GM13976 (cell line): ENCODE measurements at regions not wholly inside any gene's neighbourhood (a gene's known extent, or its start where the extent isn't known, plus 50 kb on each side); places are given as distances from the start of the nearest gene placed in this dataset.

ENCODE experiments used
- DNase-seq: peaks from one replicate; pipeline ENCODE4 v3.0.0; 2012; ENCODE audit warnings: low spot score
- in situ Hi-C: fragments of 300-500 bp; cut with MboI; formaldehyde crosslinking; loops from one replicate; pipeline ENCODE4 v1.12.0; 2022; ENCODE audit warnings: low sequenced_read_pairs, mixed read lengths, inconsistent platforms; ENCODE audit not compliant: unreplicated experiment
- TF ChIP-seq, protein P1 (sequence below): IDR thresholded peaks from 2 replicates; pipeline ENCODE4 v1.5.1; 2012; ENCODE audit warnings: borderline replicate concordance, mild to moderate bottlenecking; ENCODE audit not compliant: insufficient read depth; ENCODE audit errors: extremely low read depth, missing control alignments, control extremely low read depth

DNA sequence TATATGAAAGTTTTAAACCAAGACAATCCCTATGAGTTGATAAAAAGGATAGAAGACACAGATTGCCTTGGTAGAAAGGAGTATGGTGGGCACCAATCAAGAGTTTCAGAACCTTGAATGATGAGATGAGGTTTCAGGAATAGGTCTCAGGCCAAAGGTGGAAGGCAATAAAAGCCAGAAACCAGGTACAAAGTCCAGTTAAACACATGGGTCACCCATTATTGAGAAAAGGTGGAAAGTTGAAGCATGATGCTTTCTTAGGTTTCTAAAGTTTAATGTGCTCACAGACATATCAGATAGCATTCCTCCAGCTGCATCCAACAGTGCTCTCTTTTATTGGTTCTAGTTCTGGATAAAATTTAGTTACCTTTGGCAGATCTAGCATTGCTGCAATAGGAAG is 950.8 kb upstream of the SOX9 start:
- in situ Hi-C loops, result no loop called here
- TF ChIP-seq, protein P1, sequence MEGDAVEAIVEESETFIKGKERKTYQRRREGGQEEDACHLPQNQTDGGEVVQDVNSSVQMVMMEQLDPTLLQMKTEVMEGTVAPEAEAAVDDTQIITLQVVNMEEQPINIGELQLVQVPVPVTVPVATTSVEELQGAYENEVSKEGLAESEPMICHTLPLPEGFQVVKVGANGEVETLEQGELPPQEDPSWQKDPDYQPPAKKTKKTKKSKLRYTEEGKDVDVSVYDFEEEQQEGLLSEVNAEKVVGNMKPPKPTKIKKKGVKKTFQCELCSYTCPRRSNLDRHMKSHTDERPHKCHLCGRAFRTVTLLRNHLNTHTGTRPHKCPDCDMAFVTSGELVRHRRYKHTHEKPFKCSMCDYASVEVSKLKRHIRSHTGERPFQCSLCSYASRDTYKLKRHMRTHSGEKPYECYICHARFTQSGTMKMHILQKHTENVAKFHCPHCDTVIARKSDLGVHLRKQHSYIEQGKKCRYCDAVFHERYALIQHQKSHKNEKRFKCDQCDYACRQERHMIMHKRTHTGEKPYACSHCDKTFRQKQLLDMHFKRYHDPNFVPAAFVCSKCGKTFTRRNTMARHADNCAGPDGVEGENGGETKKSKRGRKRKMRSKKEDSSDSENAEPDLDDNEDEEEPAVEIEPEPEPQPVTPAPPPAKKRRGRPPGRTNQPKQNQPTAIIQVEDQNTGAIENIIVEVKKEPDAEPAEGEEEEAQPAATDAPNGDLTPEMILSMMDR, result no peak
- DNase-seq, result no peak

DNA sequence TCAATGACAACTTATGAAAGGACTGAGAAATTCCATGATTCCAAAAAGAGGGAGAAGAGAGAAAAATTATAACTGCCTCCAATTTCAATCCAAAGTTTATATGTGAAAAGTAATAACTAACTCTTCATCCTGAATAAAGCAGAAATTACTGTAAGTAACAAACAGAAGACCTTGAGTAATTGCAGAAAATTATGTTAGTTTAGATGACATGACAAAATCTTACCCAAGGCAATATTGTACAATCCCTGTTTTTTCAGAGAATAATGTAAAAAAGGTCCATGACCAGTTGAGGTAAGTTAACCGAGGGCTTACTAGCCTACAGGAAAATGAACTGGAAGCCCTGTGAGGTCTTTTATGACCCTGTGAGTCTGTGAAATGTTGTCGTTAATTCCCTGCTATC is 949.5 kb upstream of the SOX9 start:
- in situ Hi-C loops, result no loop called here
- TF ChIP-seq, protein P1, result no peak
- DNase-seq, result no peak

DNA sequence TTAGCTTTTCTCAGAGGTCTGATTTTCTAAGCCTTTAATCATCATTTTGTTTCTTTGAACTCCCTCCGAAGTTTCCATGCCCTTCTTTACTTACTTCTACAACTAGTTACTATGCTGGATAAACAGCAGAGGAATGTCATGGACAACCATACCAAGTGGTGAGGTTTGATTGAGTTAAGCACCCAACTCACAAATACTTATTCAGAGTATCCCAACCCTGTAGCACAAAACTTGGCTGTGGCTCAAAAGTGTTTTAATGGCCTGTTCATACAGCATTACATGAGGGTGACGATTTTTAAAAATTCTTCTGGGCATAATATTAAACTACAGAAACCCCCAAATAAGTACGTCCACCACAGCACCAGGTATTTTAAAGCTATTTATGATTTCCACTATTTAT is 946.8 kb upstream of the SOX9 start:
- DNase-seq, result no peak
- in situ Hi-C loops, result no loop called here
- TF ChIP-seq, protein P1, result no peak

DNA sequence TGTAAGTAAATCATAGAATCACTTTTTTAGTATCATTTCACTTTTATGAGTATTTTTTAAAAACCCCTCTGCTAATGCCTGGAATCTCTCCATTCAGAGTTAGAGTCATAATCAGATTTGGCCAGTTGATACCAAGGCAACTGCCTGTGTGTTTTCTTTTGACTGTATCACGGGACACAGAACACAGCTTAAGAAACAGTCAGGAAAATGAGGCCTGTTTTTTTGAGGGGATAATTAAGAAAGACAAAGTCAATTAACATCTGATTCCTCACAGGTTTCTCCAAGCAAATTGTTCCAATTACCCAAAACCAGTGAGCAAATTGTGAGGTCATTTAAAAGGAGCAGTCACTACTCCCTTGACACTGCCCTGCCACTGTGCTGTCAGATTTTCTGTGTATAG is 944.5 kb upstream of the SOX9 start:
- in situ Hi-C loops, result no loop called here
- TF ChIP-seq, protein P1, result no peak
- no peak for DNase-seq

DNA sequence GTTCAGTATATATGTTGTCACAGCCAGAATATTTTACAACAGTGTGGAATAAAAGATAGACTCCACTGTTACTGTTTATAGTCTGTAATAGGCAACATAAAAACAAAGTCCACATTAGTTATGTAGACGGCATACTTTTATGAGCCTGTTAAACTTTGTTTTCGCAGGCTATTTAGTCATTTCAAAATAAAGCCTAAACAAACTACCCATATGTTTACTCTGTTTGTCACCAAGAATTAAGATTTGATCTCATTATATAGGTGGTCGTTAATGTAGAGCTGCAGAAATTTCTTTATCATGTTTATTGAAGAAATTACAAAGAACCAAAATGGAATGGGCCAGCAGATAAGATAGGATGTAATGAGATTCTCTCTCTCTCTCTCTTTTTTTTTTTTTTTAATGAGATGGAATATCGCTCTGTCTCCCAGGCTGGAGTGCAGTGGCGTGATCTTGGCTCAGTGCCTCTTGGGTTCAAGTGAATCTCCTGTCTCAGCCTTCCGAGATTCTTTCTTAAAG is 943.8 kb upstream of the SOX9 start:
- no peak for DNase-seq
- in situ Hi-C loops, result no loop called here
- TF ChIP-seq, protein P1, result no peak

DNA sequence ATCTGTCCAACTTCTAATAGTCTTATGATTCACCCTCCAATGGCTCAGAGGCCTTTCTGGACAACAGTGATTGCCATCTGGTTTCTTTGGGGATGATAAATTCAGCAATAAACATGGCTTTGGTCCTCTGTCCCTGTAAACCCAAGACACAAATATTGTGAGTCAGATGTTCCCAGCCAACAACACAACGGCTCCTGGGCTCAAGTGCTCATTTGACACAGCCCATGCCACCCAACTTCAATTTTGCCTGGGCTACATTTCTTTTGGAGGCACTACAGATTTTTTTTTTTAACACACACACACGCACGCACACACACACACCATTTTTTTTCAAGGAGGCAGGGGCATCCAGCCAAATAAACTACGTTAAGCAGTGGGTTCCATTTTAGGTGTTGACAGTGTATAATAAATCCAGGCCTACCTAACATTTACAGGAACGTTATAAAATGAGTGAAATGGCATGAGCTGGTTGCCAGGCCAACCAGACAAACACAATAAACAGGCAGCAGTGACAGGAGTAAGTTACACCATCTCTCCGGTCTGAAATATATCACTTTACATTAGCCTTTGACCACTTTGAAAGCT is 939.9 kb upstream of the SOX9 start:
- in situ Hi-C loops, result no loop called here
- DNase-seq, result no peak
- TF ChIP-seq, protein P1, result no peak
